Sigmoid colon (tissue), 6 donors: ENCODE measurements at regions not wholly inside any gene's neighbourhood (a gene's known extent, or its start where the extent isn't known, plus 50 kb on each side); places are given as distances from the start of the nearest gene placed in this dataset.

Source experiments
- DNase-seq: peaks from one replicate; pipeline ENCODE4 v3.0.0-alpha.2; 2019
- H3K27ac ChIP-seq, 4 donors: fragments of 200-600 bp; sonication (generic); one replicate each; pipeline ENCODE4 v1.5.1; 2016 to 2019; ENCODE audit warnings: mild to moderate bottlenecking in 1 of 4
- H3K27me3 ChIP-seq, 3 donors: fragments of 200-600 bp; sonication (generic); one replicate each; pipeline ENCODE4 v1.5.1; 2019; ENCODE audit warnings: mild to moderate bottlenecking in 1 of 3
- H3K36me3 ChIP-seq, 4 donors: fragments of 200-600 bp; sonication (generic); one replicate each; pipeline ENCODE4 v1.5.1; 2016 to 2019
- H3K4me1 ChIP-seq, 4 donors: fragments of 200-600 bp; sonication (generic); one replicate each; pipeline ENCODE4 v1.5.1; 2017 to 2019
- H3K4me3 ChIP-seq, 4 donors: fragments of 200-600 bp; sonication (generic); one replicate each; pipeline ENCODE4 v1.5.1; 2017 to 2019; ENCODE audit warnings: mild to moderate bottlenecking in 2 of 4, moderate library complexity in 1 of 4
- H3K9me3 ChIP-seq, 4 donors: fragments of 200-600 bp in 3 of 4; sonication (generic) in 3 of 4; one replicate each; pipeline versions ENCODE4 v1.5.1 to v1.6.1; 2013 to 2019
- EP300 ChIP-seq, 4 donors: sonication (generic); formaldehyde crosslinking; IDR thresholded peaks; one replicate each; pipeline ENCODE4 v1.6.1; 2017; ENCODE audit warnings: antibody characterized with exemption in 4 of 4
- POLR2A ChIP-seq, 2 donors: fragments of 450-650 bp; IDR thresholded peaks; one replicate each; pipeline ENCODE4 v1.6.1; 2016; ENCODE audit warnings: antibody characterized with exemption in 2 of 2, mild to moderate bottlenecking in 2 of 2, moderate library complexity in 2 of 2
- POLR2AphosphoS5 ChIP-seq, 4 donors: sonication (generic); formaldehyde crosslinking; IDR thresholded peaks; one replicate each; pipeline ENCODE4 v1.6.1; 2017; ENCODE audit warnings: antibody characterized with exemption in 4 of 4
- WGBS, 2 donors: extraction: QIAGEN DNeasy Blood & Tissue Kit; methylation state at CpG; one replicate each; pipeline ENCODE4 v1.1.7; 2013; 5-methylcytosine and 5-hydroxymethylcytosine counted together
- intact Hi-C: fragments of 100-400 bp; cut with DNase I; formaldehyde crosslinking; loops from one replicate; pipeline ENCODE4 v1.15.1; 2023
- TF ChIP-seq, protein P1 (sequence below), 4 experiments: fragments of 450-650 bp in 3 of 4; fragments of 200-600 bp in 1 of 4; IDR thresholded peaks; one replicate each; pipeline ENCODE4 v1.5.1; 2016 to 2019; ENCODE audit warnings: antibody characterized with exemption in 4 of 4, mild to moderate bottlenecking in 3 of 4, moderate library complexity in 2 of 4
- donor health status: healthy with polysubstance abuse.
- donor health status: healthy.

DNA sequence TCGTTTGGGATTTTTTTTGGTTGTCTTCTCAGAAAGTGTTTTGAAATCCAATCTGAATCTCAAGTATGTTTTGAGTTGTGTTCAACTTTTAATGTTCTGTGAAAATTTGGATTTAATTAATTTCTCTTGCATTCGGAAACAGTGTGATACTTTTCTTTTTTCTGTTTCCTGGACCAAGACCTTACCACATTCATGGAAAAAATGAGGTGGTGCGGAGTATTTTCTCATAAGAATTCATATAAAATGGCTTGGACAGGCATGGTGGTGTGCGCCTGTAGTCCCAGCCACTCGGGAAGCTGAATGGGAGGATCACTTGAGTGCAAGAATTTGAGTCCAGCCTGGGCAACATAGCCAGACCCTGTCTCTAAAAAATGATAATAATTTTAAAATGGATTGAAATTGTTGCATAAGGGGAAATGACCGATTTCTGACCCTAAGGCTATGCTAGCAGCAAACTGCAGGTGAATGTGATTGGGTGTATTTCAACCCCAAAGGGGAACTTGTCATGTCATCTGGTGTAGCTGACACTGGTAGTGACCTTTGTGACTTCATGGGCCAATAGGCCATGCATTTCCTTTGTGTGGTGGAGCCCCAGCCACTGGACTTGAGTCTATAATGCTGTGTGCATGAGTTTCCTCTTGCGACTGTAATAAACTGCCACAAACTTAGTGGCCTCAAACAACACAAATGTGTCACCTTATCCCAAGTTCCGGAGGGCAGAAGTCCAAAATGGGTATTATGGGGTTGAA is 123.5 kb upstream of the RFLNA start:
- intact Hi-C loops, result no loop called here
- 89 to 90% methylated on average over 8 of the region's 8 CpGs for WGBS, 2 donors
- no peak overlapping the region for H3K27ac ChIP-seq

DNA sequence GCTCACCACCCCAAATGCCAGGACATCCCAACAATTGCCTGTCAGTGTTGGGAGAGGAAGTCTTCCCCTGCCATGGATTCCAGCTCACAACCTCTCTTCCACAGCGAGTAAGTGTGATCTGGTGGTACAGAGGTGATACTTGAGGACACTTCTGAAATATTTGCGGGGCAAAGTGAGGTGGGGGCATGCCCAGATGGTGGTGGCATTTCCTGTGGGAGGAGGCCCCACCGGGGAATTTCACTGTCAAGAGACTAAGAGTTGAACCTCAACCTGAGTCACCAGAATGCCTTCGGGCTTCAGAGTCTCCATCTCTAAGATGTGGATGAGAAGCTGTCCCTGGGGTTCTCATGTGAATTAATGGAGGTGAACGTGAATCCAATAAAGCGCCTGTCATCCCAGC is 122.3 kb upstream of the RFLNA start:
- Histone ChIP-seq H3K4me3 (no peak overlapping the region), H3K9me3 (no peaks in the 10 kb centered on the region), H3K27ac (no peak overlapping the region), H3K4me1 (peaks cover 0 to 4% (median 0%) of the 10 kb centered on the region in 4 donors), H3K27me3 (no peaks in the 10 kb centered on the region), H3K36me3 (no peaks in the 10 kb centered on the region)
- intact Hi-C loops, result no loop called here
- 83 to 92% methylated on average over 6 of the region's 6 CpGs for WGBS, 2 donors
- no peak for DNase-seq
- TF ChIP-seq POLR2A (IDR thresholded peaks at IDR 0.05) (no peak), EP300 (IDR thresholded peaks at IDR 0.05) (no peak), POLR2AphosphoS5 (IDR thresholded peaks at IDR 0.05) (no peak)
- TF ChIP-seq, protein P1, sequence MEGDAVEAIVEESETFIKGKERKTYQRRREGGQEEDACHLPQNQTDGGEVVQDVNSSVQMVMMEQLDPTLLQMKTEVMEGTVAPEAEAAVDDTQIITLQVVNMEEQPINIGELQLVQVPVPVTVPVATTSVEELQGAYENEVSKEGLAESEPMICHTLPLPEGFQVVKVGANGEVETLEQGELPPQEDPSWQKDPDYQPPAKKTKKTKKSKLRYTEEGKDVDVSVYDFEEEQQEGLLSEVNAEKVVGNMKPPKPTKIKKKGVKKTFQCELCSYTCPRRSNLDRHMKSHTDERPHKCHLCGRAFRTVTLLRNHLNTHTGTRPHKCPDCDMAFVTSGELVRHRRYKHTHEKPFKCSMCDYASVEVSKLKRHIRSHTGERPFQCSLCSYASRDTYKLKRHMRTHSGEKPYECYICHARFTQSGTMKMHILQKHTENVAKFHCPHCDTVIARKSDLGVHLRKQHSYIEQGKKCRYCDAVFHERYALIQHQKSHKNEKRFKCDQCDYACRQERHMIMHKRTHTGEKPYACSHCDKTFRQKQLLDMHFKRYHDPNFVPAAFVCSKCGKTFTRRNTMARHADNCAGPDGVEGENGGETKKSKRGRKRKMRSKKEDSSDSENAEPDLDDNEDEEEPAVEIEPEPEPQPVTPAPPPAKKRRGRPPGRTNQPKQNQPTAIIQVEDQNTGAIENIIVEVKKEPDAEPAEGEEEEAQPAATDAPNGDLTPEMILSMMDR (IDR thresholded peaks at IDR 0.05), result no peak

More for the DNA sequence above, 123.5 kb upstream of the RFLNA start:
- no peak for DNase-seq
- no peaks in the 10 kb centered on the region for H3K36me3 ChIP-seq
- H3K9me3 ChIP-seq, result no peaks in the 10 kb centered on the region
- peaks cover 0 to 4% (median 0%) of the 10 kb centered on the region in 4 donors for H3K4me1 ChIP-seq
- TF ChIP-seq, protein P1 (IDR thresholded peaks at IDR 0.05), result no peak
- TF ChIP-seq EP300 (IDR thresholded peaks at IDR 0.05) (no peak), POLR2AphosphoS5 (IDR thresholded peaks at IDR 0.05) (no peak), POLR2A (IDR thresholded peaks at IDR 0.05) (no peak)
- H3K27me3 ChIP-seq, result no peaks in the 10 kb centered on the region
- H3K4me3 ChIP-seq, result no peak overlapping the region

DNA sequence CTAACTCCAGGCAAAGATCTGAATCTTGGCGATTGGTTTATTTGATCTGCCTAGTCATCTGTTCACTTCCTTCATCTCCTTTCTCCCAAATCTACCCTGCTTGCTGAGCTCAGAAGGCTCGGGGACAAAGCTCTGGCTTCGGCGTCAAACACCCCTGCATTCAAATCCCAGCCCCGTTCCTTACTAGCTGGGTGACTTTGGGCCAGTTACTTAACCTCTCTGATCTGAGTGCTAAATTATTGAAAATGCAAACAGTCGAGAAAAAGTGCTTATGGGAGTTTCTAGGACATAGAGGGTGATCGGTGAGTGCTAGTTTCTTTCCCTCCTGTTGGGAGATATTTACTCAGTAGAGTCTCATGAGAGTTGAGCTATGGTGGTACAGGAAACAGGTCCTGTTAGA is 121.2 kb upstream of the RFLNA start:
- Histone ChIP-seq H3K4me1 (peaks cover 0 to 4% (median 0%) of the 10 kb centered on the region in 4 donors), H3K9me3 (no peaks in the 10 kb centered on the region), H3K27ac (no peak overlapping the region), H3K27me3 (no peaks in the 10 kb centered on the region), H3K4me3 (no peak overlapping the region), H3K36me3 (no peaks in the 10 kb centered on the region)
- intact Hi-C loops, result no loop called here
- no peak for DNase-seq
- TF ChIP-seq EP300 (IDR thresholded peaks at IDR 0.05), result no peak
- TF ChIP-seq POLR2A (IDR thresholded peaks at IDR 0.05), result no peak
- TF ChIP-seq POLR2AphosphoS5 (IDR thresholded peaks at IDR 0.05), result no peak
- TF ChIP-seq, protein P1 (IDR thresholded peaks at IDR 0.05), result no peak
- 92 to 93% methylated on average over 7 of the region's 7 CpGs for WGBS, 2 donors

DNA sequence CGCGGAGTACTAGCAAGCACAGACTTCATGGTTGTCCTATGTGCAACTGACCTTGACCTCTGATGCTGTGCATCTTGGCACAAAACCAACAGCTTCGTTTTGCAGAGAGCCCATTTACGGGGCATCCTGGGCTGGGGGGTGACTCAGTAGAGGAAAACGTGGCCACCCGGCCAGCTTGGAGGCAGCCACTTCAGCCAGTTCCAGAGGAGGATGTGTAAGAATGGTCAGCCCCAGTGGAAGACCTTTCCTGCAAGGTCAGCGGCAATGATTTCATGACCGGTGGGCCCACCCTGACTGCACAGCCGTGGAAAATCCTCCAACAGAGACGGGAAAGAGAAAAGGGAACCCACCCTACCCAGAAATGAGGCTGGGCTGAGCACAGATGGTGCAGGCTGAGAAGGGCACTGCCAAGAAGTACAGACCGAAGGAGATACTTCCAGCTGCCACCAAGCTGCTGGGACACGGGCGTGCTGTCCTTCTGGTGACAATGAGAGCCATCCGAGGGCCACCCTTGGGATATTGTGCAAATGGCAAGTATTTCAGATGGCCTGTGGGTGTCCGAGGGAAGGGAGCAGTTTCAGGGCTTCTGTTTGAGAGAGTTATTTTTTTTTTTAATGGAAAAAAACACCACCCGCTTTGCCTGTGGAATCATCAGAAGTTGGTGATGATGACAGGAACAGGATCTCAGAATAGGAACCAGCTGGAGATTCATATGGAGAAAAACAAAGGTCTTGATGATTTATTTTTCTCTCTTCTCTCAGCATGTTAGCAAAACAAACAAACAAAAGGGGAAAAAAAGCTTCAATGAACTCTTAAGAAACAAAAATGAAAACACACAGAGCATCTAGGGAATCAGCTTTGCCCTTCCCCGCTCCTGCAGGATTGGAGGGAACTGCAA is 120.2 kb upstream of the RFLNA start:
- Histone ChIP-seq H3K27ac (no peak overlapping the region), H3K27me3 (no peaks in the 10 kb centered on the region), H3K4me3 (no peak overlapping the region), H3K4me1 (peaks cover 0 to 4% (median 0%) of the 10 kb centered on the region in 4 donors), H3K9me3 (no peaks in the 10 kb centered on the region), H3K36me3 (no peaks in the 10 kb centered on the region)
- DNase-seq, result no peak
- 77 to 80% methylated on average over 17 of the region's 17 CpGs for WGBS, 2 donors
- TF ChIP-seq, protein P1 (IDR thresholded peaks at IDR 0.05), result no peak
- intact Hi-C loops, result no loop called here
